Gastroesophageal sphincter (tissue), 3 donors: ENCODE measurements at regions not wholly inside any gene's neighbourhood (a gene's known extent, or its start where the extent isn't known, plus 50 kb on each side); places are given as distances from the start of the nearest gene placed in this dataset.

Source experiments
- CTCF ChIP-seq, 4 experiments: fragments of 200-600 bp in 2 of 4; fragments of 450-650 bp in 2 of 4; sonication (generic) in 1 of 4; IDR thresholded peaks; one replicate each; pipeline ENCODE4 v1.5.1; 2017 to 2019; ENCODE audit warnings: antibody characterized with exemption in 4 of 4, mild to moderate bottlenecking in 2 of 4, moderate library complexity in 2 of 4
- EP300 ChIP-seq: sonication (generic); formaldehyde crosslinking; IDR thresholded peaks from one replicate; pipeline ENCODE4 v1.6.1; 2017; ENCODE audit warnings: antibody characterized with exemption, mild to moderate bottlenecking
- POLR2A ChIP-seq, 2 donors: fragments of 450-650 bp; IDR thresholded peaks; one replicate each; pipeline ENCODE4 v1.6.1; 2017; ENCODE audit warnings: antibody characterized with exemption in 2 of 2, mild to moderate bottlenecking in 2 of 2, moderate library complexity in 1 of 2
- POLR2AphosphoS5 ChIP-seq: sonication (generic); formaldehyde crosslinking; IDR thresholded peaks from one replicate; pipeline ENCODE4 v1.6.1; 2017; ENCODE audit warnings: antibody characterized with exemption

DNA sequence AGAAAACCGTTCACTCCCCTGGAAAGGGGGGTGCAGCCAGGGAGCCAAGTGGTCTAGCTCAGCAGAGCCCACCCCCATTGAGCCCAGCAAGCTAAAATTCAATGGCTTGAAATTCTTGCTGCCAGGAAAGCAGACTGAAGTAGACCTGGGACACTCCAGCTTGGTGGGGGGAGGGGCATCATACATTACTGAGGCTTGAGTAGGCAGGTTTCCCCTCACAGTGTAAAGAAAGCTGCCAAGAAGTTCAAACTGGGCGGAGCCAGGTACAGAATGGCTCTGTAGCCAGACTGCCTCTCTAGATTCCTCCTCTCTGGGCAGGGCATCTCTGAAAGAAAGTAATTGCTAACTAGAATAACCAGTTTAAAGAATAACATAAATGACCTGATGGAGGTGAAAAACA, 372.3 kb upstream of the F9 start:
- TF ChIP-seq POLR2A (IDR thresholded peaks at IDR 0.05), result no peak
- TF ChIP-seq CTCF (IDR thresholded peaks at IDR 0.05), result no peak
- no peak for TF ChIP-seq EP300
- no peak for TF ChIP-seq POLR2AphosphoS5
